Adrenal gland (tissue), 9 donors: ENCODE measurements at regions not wholly inside any gene's neighbourhood (a gene's known extent, or its start where the extent isn't known, plus 50 kb on each side); places are given as distances from the start of the nearest gene placed in this dataset.

ENCODE experiments used
- DNase-seq, 7 donors: peaks; one replicate each; pipeline ENCODE4 v3.0.0-alpha.2; 2019 to 2020
- H3K27ac ChIP-seq, 5 donors: fragments of 200-600 bp; sonication (generic) in 4 of 5; 1 replicate in 3 of 5; 2 replicates in 2 of 5; pipeline versions ENCODE4 v1.5.1 to v1.8.0; 2016 to 2020; ENCODE audit warnings: mild to moderate bottlenecking in 1 of 5
- H3K27me3 ChIP-seq: fragments of 200-600 bp; 2 replicates; pipeline ENCODE4 v1.8.0; 2021
- H3K36me3 ChIP-seq, 2 donors: fragments of 200-600 bp; replicated peaks in 1 of 2; 1 replicate in 1 of 2; 2 replicates in 1 of 2; pipeline versions ENCODE4 v1.5.1 to v1.8.0; 2018 to 2022
- H3K4me1 ChIP-seq, 2 donors: fragments of 200-600 bp; replicated peaks in 1 of 2; 1 replicate in 1 of 2; 2 replicates in 1 of 2; pipeline versions ENCODE4 v1.5.1 to v1.8.0; 2018 to 2021
- H3K4me3 ChIP-seq, 4 donors: fragments of 200-600 bp; sonication (generic) in 3 of 4; one replicate each; pipeline ENCODE4 v1.5.1; 2016 to 2018
- H3K9me3 ChIP-seq, 3 donors: fragments of 200-600 bp; sonication (generic) in 1 of 3; replicated peaks in 1 of 3; 1 replicate in 2 of 3; 2 replicates in 1 of 3; pipeline versions ENCODE4 v1.5.1 to v1.8.0; 2016 to 2021
- CTCF ChIP-seq, 6 experiments: fragments of 450-650 bp in 4 of 6; fragments of 200-600 bp in 2 of 6; sonication (generic) in 1 of 6; IDR thresholded peaks; 1 replicate in 5 of 6; 2 replicates in 1 of 6; pipeline versions ENCODE4 v1.5.1 to v1.8.0; 2016 to 2021; ENCODE audit warnings: antibody characterized with exemption in 6 of 6, mild to moderate bottlenecking in 2 of 6, moderate library complexity in 1 of 6
- POLR2A ChIP-seq, 2 donors: fragments of 450-650 bp; IDR thresholded peaks; one replicate each; pipeline ENCODE4 v1.6.1; 2017; ENCODE audit warnings: antibody characterized with exemption in 2 of 2, mild to moderate bottlenecking in 2 of 2, moderate library complexity in 1 of 2
- WGBS, 4 donors: extraction: QIAGEN DNeasy Blood & Tissue Kit in 2 of 4; methylation state at CpG; one replicate each; pipeline versions ENCODE4 v1.1.5 to v1.1.7; 2013 to 2017; 5-methylcytosine and 5-hydroxymethylcytosine counted together
- intact Hi-C, 2 donors: fragments of 100-400 bp; cut with DNase I; formaldehyde crosslinking; loops; one replicate each; pipeline versions ENCODE4 v1.14.1 to v1.15.0; 2022 to 2023
- donor health status: healthy with polysubstance abuse.
- donor health status: Bipolar disorder and iron deficiency.
- donor health status: DM: yes; HTN: yes; CAD: no.
- donor health status: DM: no; HTN: no; CAD: no.
- donor health status: DM: no; HTN: no; CAD: no.

- H3K27me3 ChIP-seq = no peaks in the 10 kb centered on the region
- no peak for TF ChIP-seq POLR2A (IDR thresholded peaks at IDR 0.05)
- no peak for TF ChIP-seq CTCF (IDR thresholded peaks at IDR 0.05)
- H3K4me3 ChIP-seq = no peak overlapping the region
- DNase-seq = no peak
- H3K36me3 ChIP-seq = no peaks in the 10 kb centered on the region
- no peaks in the 10 kb centered on the region for H3K9me3 ChIP-seq
- no peak overlapping the region for H3K27ac ChIP-seq
- intact Hi-C loops = no loop called here
- 66 to 80% (median 74%) methylated on average over 12 of the region's 12 CpGs for WGBS, 4 donors
- peaks cover 0 to 8% of the 10 kb centered on the region in 2 donors for H3K4me1 ChIP-seq
Observed at GRCh38 chr11:70616938-70617654, 218.8 kb downstream of the CTTN start.

- WGBS, 4 donors = 50 to 73% (median 57%) methylated on average over 4 to 22 of the region's 22 CpGs
- Histone ChIP-seq H3K9me3 (no peaks in the 10 kb centered on the region), H3K4me1 (peaks cover 0 to 8% of the 10 kb centered on the region in 2 donors), H3K36me3 (no peaks in the 10 kb centered on the region), H3K4me3 (no peak overlapping the region), H3K27me3 (no peaks in the 10 kb centered on the region), H3K27ac (peak overlapping the region in 2 of 5 donors; percentile 34 to 60)
- intact Hi-C loops = no loop called here
- TF ChIP-seq POLR2A (IDR thresholded peaks at IDR 0.05) (no peak), CTCF (IDR thresholded peaks at IDR 0.05) (no peak)
- DNase-seq = peak; percentile 54 to 85 (median 83)
Observed at GRCh38 chr11:70618431-70619101, 220.2 kb downstream of the CTTN start.

GRCh38 chr11:70619591-70619990 lies 221.3 kb downstream of the CTTN start:
- Histone ChIP-seq H3K4me1 (peaks cover 0 to 8% of the 10 kb centered on the region in 2 donors), H3K9me3 (no peaks in the 10 kb centered on the region), H3K27ac (no peak overlapping the region), H3K27me3 (no peaks in the 10 kb centered on the region), H3K4me3 (no peak overlapping the region), H3K36me3 (no peaks in the 10 kb centered on the region)
- intact Hi-C loops = no loop called here
- no peak for DNase-seq
- WGBS, 4 donors = 90 to 94% (median 90%) methylated on average over 2 to 7 of the region's 7 CpGs
- no peak for TF ChIP-seq CTCF (IDR thresholded peaks at IDR 0.05)
- no peak for TF ChIP-seq POLR2A (IDR thresholded peaks at IDR 0.05)

GRCh38 chr11:70620510-70621184 lies 222.3 kb downstream of the CTTN start:
- TF ChIP-seq POLR2A (IDR thresholded peaks at IDR 0.05) = no peak
- Histone ChIP-seq H3K4me3 (no peak overlapping the region), H3K36me3 (no peaks in the 10 kb centered on the region), H3K4me1 (peaks cover 0 to 8% of the 10 kb centered on the region in 2 donors), H3K27me3 (no peaks in the 10 kb centered on the region), H3K9me3 (no peaks in the 10 kb centered on the region), H3K27ac (no peak overlapping the region)
- 83 to 95% (median 94%) methylated on average over 12 of the region's 12 CpGs for WGBS, 4 donors
- intact Hi-C loops = no loop called here
- no peak for DNase-seq
